ENCODE measurements at regions not wholly inside any gene's neighbourhood (a gene's known extent, or its start where the extent isn't known, plus 50 kb on each side); places are given as distances from the start of the nearest gene placed in this dataset.
A peak's percentile ranks its signal among the peaks of the same experiment; 100 is the strongest.

DNA sequence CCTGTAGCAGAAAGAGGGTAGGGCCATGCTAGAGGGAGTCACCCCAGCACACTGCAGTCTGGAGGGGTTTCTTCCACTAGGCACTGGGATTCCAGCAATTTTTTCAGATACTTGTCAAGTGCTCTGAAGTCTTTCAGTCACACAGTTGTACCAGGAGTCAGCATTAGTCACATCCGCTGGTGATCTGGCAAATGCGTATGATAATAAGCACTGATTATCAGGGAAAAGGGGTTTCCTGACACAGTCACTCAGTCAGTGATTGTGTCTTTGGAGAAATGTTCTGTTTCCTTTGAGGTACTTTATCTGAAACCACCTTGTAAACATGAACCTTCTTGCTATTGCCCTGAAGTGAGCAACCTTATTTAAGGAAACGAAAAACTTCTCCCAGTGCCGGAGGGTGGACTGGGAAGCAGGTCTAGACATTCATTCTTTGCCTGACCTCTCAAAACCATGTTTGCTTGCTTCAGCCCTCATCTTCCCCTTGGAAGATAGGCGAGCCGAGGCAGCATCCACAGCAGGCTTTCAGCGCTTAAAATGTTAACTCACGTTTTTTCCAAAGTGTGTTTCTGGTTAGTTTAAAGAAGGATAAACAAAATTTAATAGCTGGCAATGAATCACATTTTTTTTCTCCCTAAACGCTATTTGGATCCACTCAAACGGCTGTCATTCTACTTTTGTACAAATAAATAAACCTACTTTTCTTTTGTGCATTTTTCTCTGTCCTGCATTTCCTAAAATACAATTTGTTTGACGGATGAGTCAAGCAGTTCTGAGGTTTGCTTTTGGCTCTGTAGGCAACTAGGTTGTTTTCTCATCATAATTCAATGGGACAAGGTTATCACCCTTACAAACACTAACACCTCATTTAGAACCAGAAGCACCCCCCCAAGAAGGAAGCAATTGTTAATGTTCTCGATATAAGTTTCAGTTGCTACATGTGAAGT is 77.7 kb downstream of the FOXD1 start:
- TF ChIP-seq SP1 (IDR thresholded peaks at IDR 0.05) (no peak), ZNF384 (IDR thresholded peaks at IDR 0.05) (0 out of 2 replicates have a peak, but pooled peaks have one; percentile 21), HDGF (IDR thresholded peaks at IDR 0.05; ENCODE audit: borderline replicate concordance) (no peak), CTBP1 (IDR thresholded peaks at IDR 0.05; ENCODE audit: borderline replicate concordance) (no peak), ELF4 (IDR thresholded peaks at IDR 0.05) (no peak), BHLHE40 (IDR thresholded peaks at IDR 0.05; ENCODE audit: borderline replicate concordance) (no peak), L3MBTL2 (conservative IDR thresholded peaks at IDR 0.05) (no peak)
- TF ChIP-seq, protein P1, sequence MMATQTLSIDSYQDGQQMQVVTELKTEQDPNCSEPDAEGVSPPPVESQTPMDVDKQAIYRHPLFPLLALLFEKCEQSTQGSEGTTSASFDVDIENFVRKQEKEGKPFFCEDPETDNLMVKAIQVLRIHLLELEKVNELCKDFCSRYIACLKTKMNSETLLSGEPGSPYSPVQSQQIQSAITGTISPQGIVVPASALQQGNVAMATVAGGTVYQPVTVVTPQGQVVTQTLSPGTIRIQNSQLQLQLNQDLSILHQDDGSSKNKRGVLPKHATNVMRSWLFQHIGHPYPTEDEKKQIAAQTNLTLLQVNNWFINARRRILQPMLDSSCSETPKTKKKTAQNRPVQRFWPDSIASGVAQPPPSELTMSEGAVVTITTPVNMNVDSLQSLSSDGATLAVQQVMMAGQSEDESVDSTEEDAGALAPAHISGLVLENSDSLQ (IDR thresholded peaks at IDR 0.05), result peak; percentile 49; the same call in 1 of the 2 replicates

Measured in HEK293T (cell line).